Thoracic aorta (tissue), 2 donors: ENCODE measurements at regions not wholly inside any gene's neighbourhood (a gene's known extent, or its start where the extent isn't known, plus 50 kb on each side); places are given as distances from the start of the nearest gene placed in this dataset.
"Not testable (repeated sequence)": the region's sequence is repeated elsewhere in the genome, so short reads cannot be mapped to it uniquely, and the experiment has no call there.

Experiments
- ATAC-seq: fragments of 150-250 bp; one replicate; pipeline ENCODE4 v1.8.0; 2017; ENCODE audit warnings: low read depth; ENCODE audit not compliant: insufficient number of reproducible peaks, low FRiP score
- DNase-seq: peaks from one replicate; pipeline ENCODE4 v3.0.0-alpha.2; 2020; ENCODE audit warnings: low spot score
- H3K27ac ChIP-seq, 2 donors: fragments of 200-600 bp; sonication (generic); 1 replicate in 1 of 2; 2 replicates in 1 of 2; pipeline ENCODE4 v1.5.1; 2016; ENCODE audit warnings: mild to moderate bottlenecking in 2 of 2, moderate library complexity in 2 of 2
- H3K27me3 ChIP-seq: fragments of 200-600 bp; sonication (generic); replicated peaks from 2 replicates; pipeline ENCODE4 v1.6.0; 2016; ENCODE audit warnings: mild to moderate bottlenecking; ENCODE audit not compliant: insufficient read depth
- H3K36me3 ChIP-seq: fragments of 200-600 bp; sonication (generic); one replicate; pipeline ENCODE4 v1.5.1; 2016
- H3K4me1 ChIP-seq, 2 donors: fragments of 200-600 bp; sonication (generic); 1 replicate in 1 of 2; 2 replicates in 1 of 2; pipeline versions ENCODE4 v1.5.1 to v1.6.0; 2016; ENCODE audit warnings: low read depth in 2 of 2, mild to moderate bottlenecking in 1 of 2; ENCODE audit not compliant: control insufficient read depth in 1 of 2
- H3K4me3 ChIP-seq: fragments of 200-600 bp; sonication (generic); 2 replicates; pipeline ENCODE4 v1.5.1; 2016; ENCODE audit warnings: mild to moderate bottlenecking
- H3K9me3 ChIP-seq: fragments of 200-600 bp; sonication (generic); 2 replicates; pipeline ENCODE4 v1.5.1; 2016
- TF ChIP-seq, protein P1 (sequence below): fragments of 200-600 bp; sonication (generic); IDR thresholded peaks from one replicate; pipeline ENCODE4 v1.5.1; 2019; ENCODE audit warnings: antibody characterized with exemption

GRCh38 chr15:66868918-66869317 is 166.9 kb downstream of the SMAD6 start:
- Histone ChIP-seq H3K9me3 (no peaks in the 10 kb centered on the region), H3K36me3 (no peaks in the 10 kb centered on the region), H3K4me3 (no peak overlapping the region), H3K4me1 (no peaks in the 10 kb centered on the region), H3K27ac (no peak overlapping the region), H3K27me3 (no peaks in the 10 kb centered on the region)
- TF ChIP-seq, protein P1, sequence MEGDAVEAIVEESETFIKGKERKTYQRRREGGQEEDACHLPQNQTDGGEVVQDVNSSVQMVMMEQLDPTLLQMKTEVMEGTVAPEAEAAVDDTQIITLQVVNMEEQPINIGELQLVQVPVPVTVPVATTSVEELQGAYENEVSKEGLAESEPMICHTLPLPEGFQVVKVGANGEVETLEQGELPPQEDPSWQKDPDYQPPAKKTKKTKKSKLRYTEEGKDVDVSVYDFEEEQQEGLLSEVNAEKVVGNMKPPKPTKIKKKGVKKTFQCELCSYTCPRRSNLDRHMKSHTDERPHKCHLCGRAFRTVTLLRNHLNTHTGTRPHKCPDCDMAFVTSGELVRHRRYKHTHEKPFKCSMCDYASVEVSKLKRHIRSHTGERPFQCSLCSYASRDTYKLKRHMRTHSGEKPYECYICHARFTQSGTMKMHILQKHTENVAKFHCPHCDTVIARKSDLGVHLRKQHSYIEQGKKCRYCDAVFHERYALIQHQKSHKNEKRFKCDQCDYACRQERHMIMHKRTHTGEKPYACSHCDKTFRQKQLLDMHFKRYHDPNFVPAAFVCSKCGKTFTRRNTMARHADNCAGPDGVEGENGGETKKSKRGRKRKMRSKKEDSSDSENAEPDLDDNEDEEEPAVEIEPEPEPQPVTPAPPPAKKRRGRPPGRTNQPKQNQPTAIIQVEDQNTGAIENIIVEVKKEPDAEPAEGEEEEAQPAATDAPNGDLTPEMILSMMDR: no peak
- ATAC-seq: no peak
- DNase-seq: no peak

DNA sequence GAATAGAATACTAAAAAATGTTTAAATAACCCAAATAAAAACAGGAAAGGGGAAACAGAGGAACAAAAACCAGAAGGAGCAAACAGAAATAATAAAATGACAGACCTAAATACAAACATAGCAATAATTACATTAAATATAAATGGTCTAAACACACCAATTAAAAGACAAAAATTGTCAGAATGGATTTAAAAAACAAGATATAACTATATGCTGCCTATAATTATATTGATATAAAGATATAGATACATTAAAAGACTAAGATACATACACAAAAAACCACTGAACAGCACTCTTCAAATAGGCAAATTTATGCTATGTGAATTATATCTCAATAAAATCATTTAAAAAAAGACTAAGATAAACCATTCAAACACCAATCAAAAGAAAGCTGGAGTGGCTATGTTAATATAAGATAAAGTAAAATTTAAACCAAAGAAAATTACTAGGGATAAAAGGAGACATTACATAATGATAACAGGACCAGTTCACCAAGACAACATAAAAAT is 168.9 kb downstream of the SMAD6 start:
- no peaks in the 10 kb centered on the region for H3K36me3 ChIP-seq
- H3K27me3 ChIP-seq: no peaks in the 10 kb centered on the region
- TF ChIP-seq, protein P1: no peak
- DNase-seq: no peak
- H3K4me3 ChIP-seq: no peak overlapping the region
- no peak for ATAC-seq
- H3K27ac ChIP-seq: no peak overlapping the region
- no peaks in the 10 kb centered on the region for H3K4me1 ChIP-seq
- H3K9me3 ChIP-seq: no peaks in the 10 kb centered on the region

GRCh38 chr15:66872405-66872804 is 170.4 kb downstream of the SMAD6 start:
- Histone ChIP-seq H3K9me3 (no peaks in the 10 kb centered on the region), H3K27ac (no peak overlapping the region), H3K4me3 (no peak overlapping the region), H3K27me3 (no peaks in the 10 kb centered on the region), H3K4me1 (no peaks in the 10 kb centered on the region), H3K36me3 (no peaks in the 10 kb centered on the region)
- DNase-seq: no peak
- TF ChIP-seq, protein P1: no peak
- no peak for ATAC-seq

GRCh38 chr15:66873331-66873730 is 171.3 kb downstream of the SMAD6 start:
- H3K27me3 ChIP-seq, H3K4me3 ChIP-seq, H3K9me3 ChIP-seq, H3K27ac ChIP-seq, H3K4me1 ChIP-seq, DNase-seq, H3K36me3 ChIP-seq, ATAC-seq: not testable (repeated sequence)

- Histone ChIP-seq H3K4me3 (no peak overlapping the region), H3K27me3 (no peaks in the 10 kb centered on the region), H3K9me3 (no peaks in the 10 kb centered on the region), H3K4me1 (no peaks in the 10 kb centered on the region), H3K27ac (no peak overlapping the region), H3K36me3 (no peaks in the 10 kb centered on the region)
- ATAC-seq (no peak), DNase-seq (no peak)
- TF ChIP-seq, protein P1: no peak
Measured at GRCh38 chr15:66873856-66874255, 171.8 kb downstream of the SMAD6 start.
